Colonic mucosa (tissue), 4 donors: ENCODE measurements at regions not wholly inside any gene's neighbourhood (a gene's known extent, or its start where the extent isn't known, plus 50 kb on each side); places are given as distances from the start of the nearest gene placed in this dataset.
A peak's percentile ranks its signal among the peaks of the same experiment; 100 is the strongest.

Experiments used
- DNase-seq: peaks from one replicate; pipeline ENCODE4 v3.0.0-alpha.2; 2020
- H3K27ac ChIP-seq: fragments of 200-600 bp; one replicate; pipeline ENCODE4 v1.8.0; 2021
- H3K27me3 ChIP-seq: fragments of 200-600 bp; one replicate; pipeline ENCODE4 v1.8.0; 2021
- H3K36me3 ChIP-seq: fragments of 200-600 bp; one replicate; pipeline ENCODE4 v1.8.0; 2021
- H3K4me1 ChIP-seq: fragments of 200-600 bp; one replicate; pipeline ENCODE4 v1.8.0; 2021; ENCODE audit warnings: mild to moderate bottlenecking
- H3K4me3 ChIP-seq: fragments of 200-600 bp; one replicate; pipeline ENCODE4 v1.8.0; 2021
- H3K9ac ChIP-seq, 2 donors: one replicate each; pipeline ENCODE4 v1.7.0; 2013; ENCODE audit warnings: control low read depth in 2 of 2, low read depth in 2 of 2, low read length in 2 of 2
- H3K9me3 ChIP-seq: fragments of 200-600 bp; one replicate; pipeline ENCODE4 v1.8.0; 2021
- intact Hi-C: fragments of 100-400 bp; cut with DNase I; formaldehyde crosslinking; loops from one replicate; pipeline ENCODE4 v1.14.1; 2022
- TF ChIP-seq, protein P1 (sequence below): fragments of 200-600 bp; IDR thresholded peaks from one replicate; pipeline ENCODE4 v1.8.0; 2022; ENCODE audit warnings: antibody characterized with exemption, mild to moderate bottlenecking
- donor health status: healthy.
- donor health status: DM: no; HTN: no; CAD: no.
- donor health status: DM: no; HTN: no; CAD: no.

DNA sequence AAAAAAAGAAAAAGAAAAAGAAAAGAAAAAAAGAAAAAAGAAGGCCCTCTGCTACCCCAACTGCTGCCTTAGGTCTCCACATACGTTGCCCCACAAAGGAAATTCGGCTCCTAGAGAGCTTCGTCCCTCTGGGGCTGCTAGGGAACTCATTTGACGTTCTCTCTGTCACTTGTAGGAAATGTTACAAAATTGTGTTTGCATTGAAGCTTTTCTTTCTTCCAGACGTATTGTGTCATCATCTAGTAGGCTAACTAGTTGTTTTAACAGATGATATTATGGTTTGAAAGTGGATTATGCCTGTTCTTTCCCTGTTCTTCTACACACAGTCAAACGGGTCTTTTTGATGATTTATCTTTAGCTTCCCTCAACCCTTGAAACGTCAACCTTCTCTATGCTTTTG is 125.3 kb downstream of the BDH1 start:
- Histone ChIP-seq H3K27me3 (peaks cover 6% of the 10 kb centered on the region), H3K9ac (no peak overlapping the region), H3K9me3 (no peaks in the 10 kb centered on the region), H3K36me3 (no peaks in the 10 kb centered on the region), H3K27ac (no peak overlapping the region), H3K4me3 (no peak overlapping the region), H3K4me1 (peaks cover 5% of the 10 kb centered on the region)
- no peak for DNase-seq
- intact Hi-C loops: no loop called here
- TF ChIP-seq, protein P1, sequence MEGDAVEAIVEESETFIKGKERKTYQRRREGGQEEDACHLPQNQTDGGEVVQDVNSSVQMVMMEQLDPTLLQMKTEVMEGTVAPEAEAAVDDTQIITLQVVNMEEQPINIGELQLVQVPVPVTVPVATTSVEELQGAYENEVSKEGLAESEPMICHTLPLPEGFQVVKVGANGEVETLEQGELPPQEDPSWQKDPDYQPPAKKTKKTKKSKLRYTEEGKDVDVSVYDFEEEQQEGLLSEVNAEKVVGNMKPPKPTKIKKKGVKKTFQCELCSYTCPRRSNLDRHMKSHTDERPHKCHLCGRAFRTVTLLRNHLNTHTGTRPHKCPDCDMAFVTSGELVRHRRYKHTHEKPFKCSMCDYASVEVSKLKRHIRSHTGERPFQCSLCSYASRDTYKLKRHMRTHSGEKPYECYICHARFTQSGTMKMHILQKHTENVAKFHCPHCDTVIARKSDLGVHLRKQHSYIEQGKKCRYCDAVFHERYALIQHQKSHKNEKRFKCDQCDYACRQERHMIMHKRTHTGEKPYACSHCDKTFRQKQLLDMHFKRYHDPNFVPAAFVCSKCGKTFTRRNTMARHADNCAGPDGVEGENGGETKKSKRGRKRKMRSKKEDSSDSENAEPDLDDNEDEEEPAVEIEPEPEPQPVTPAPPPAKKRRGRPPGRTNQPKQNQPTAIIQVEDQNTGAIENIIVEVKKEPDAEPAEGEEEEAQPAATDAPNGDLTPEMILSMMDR: no peak

DNA sequence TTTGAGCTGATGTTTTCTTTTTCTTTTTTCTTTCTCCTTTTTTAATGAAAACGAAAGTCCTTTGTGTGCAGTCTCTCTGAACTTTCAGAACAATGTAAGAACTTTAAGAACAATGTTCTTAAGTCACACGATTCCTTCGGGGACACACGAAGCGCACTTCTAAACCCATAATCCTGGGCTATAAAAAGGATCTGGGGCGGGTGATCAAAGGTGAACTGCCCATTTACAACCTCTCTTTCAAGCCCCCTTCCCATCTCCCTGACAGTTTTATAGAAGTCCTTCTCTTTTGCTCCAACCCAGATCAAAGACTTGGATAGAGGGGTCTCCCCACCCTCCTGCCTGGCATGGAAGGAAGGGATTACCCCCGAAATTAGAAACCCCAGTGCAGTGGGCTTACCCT is 126.8 kb downstream of the BDH1 start:
- H3K4me1 ChIP-seq: peaks cover 5% of the 10 kb centered on the region
- H3K9me3 ChIP-seq: no peaks in the 10 kb centered on the region
- peak overlapping the region; percentile 2 for H3K27ac ChIP-seq
- intact Hi-C loops: no loop called here
- H3K36me3 ChIP-seq: no peaks in the 10 kb centered on the region
- no peak overlapping the region for H3K4me3 ChIP-seq
- no peak for DNase-seq
- H3K27me3 ChIP-seq: peaks cover 6% of the 10 kb centered on the region
- H3K9ac ChIP-seq: no peak overlapping the region
- TF ChIP-seq, protein P1: no peak

DNA sequence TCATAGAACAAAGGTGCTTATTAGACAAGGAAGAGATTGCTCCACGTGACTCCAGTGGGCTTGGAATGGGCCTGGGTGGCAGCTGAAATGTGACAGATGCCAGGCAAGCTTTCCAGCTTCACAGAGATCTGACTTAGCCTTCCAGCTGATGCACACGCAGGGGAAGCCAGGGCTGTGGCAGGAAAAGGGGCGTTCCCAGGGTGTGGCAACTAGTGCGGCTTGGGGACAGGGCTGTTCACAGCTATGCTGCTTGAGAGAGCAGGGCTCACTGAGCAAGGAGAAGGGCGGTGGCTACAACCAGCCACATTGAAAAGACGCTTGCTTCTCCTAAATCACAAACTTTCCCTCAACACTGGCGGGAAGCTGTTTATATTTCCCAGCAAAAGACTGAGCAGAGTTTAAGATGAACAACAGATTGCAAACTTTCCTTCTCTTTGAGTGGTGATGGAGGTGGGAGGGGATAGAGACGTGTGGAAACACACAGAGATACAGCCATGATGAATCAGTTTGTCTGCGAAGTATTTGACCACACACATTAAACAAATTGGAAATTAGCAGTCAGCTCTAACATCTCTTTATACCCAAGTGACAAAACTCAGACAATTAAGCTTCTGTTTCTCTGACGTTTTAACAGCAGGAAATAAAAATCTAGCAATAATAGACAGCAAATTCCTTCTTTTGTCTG is 127.5 kb downstream of the BDH1 start:
- Histone ChIP-seq H3K36me3 (no peaks in the 10 kb centered on the region), H3K27ac (peak overlapping the region; percentile 2), H3K27me3 (peaks cover 6% of the 10 kb centered on the region), H3K9ac (no peak overlapping the region), H3K4me1 (peaks cover 5% of the 10 kb centered on the region), H3K9me3 (no peaks in the 10 kb centered on the region), H3K4me3 (no peak overlapping the region)
- intact Hi-C loops: no loop called here
- TF ChIP-seq, protein P1: no peak
- peak; percentile 85 for DNase-seq

DNA sequence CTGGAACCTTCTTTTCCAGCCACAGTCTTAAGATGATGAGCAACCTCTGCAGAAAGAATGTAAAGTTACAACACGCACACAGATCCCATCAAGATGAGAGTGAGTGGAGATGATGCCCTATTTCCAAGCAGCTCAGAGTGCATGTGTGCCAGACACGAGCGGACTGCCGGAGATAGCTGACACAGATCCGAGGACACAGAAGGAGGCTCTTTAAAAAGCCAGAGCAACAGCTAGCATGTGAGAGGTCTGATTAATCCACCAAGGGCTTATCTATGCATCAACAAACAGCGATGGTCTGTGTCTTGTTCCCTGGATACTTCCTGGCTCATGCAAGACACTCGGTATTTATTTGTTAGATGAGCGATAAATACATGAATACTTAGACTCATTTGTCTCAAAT is 128.6 kb upstream of the DLG1 start:
- Histone ChIP-seq H3K9ac (no peak overlapping the region), H3K27ac (no peak overlapping the region), H3K27me3 (peaks cover 6% of the 10 kb centered on the region), H3K9me3 (no peaks in the 10 kb centered on the region), H3K4me1 (peaks cover 5% of the 10 kb centered on the region), H3K4me3 (no peak overlapping the region), H3K36me3 (no peaks in the 10 kb centered on the region)
- TF ChIP-seq, protein P1: no peak
- DNase-seq: no peak
- intact Hi-C loops: no loop called here

DNA sequence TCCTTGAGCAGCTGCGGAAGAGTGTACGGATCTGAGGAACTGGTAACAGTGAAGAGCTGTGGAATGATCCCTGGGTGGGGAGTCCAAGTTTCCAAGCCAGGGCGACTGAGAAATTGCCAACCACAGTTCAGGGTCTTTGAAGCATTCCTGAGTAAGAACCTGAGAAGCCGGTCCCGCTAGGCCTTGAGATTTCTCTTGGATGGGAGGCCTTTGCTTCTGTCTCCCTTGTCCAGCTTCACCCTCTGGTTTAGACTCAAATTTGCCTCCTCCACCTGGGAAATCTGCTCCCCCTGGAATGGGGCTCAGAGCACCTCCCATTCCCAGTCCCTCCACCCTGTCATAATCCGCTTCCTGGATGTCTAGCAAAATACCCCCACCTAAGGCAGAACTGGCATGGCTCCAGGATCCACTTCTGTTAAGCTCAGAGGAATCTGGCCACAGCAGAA is 127.7 kb upstream of the DLG1 start:
- TF ChIP-seq, protein P1: no peak
- no peak overlapping the region for H3K4me3 ChIP-seq
- no peak overlapping the region for H3K27ac ChIP-seq
- no peak for DNase-seq
- H3K9me3 ChIP-seq: no peaks in the 10 kb centered on the region
- peaks cover 5% of the 10 kb centered on the region for H3K4me1 ChIP-seq
- no peak overlapping the region for H3K9ac ChIP-seq
- peaks cover 6% of the 10 kb centered on the region for H3K27me3 ChIP-seq
- intact Hi-C loops: no loop called here
- H3K36me3 ChIP-seq: no peaks in the 10 kb centered on the region
